ENCODE measurements at regions not wholly inside any gene's neighbourhood (a gene's known extent, or its start where the extent isn't known, plus 50 kb on each side); places are given as distances from the start of the nearest gene placed in this dataset.
"Not testable (repeated sequence)": the region's sequence is repeated elsewhere in the genome, so short reads cannot be mapped to it uniquely, and the experiment has no call there.

- peak; percentile 41 for DNase-seq (ENCODE audit: low spot score)
These were observed 133.0 kb downstream of the GPX5 start for GRCh38 chr6:28658475-28659249.

- DNase-seq (ENCODE audit: low spot score) = no peak
These were observed 133.5 kb downstream of the GPX5 start for GRCh38 chr6:28659250-28659566.

- no peak for DNase-seq (ENCODE audit: low spot score)
These were observed 135.5 kb downstream of the GPX5 start for GRCh38 chr6:28661097-28661713.

GRCh38 chr6:28664870-28665396 lies 139.3 kb downstream of the GPX5 start:
- DNase-seq (ENCODE audit: low spot score) = no peak

GRCh38 chr6:28673417-28673786 lies 147.7 kb downstream of the GPX5 start:
- no peak for DNase-seq (ENCODE audit: low spot score)

GRCh38 chr6:28673787-28674671 lies 148.3 kb downstream of the GPX5 start:
- DNase-seq (ENCODE audit: low spot score) = no peak

- DNase-seq (ENCODE audit: low spot score) = no peak
These were observed 149.9 kb downstream of the GPX5 start for GRCh38 chr6:28675600-28675999.

- DNase-seq (ENCODE audit: low spot score) = no peak
These were observed 156.9 kb downstream of the GPX5 start for GRCh38 chr6:28682542-28682941.

- DNase-seq (ENCODE audit: low spot score) = not testable (repeated sequence)
These were observed 157.4 kb downstream of the GPX5 start for GRCh38 chr6:28682956-28683685.

GRCh38 chr6:28683945-28684538 lies 158.4 kb downstream of the GPX5 start:
- peak; percentile 75 for DNase-seq (ENCODE audit: low spot score)

- DNase-seq (ENCODE audit: low spot score) = not testable (repeated sequence)
These were observed 160.3 kb downstream of the GPX5 start for GRCh38 chr6:28685960-28686359.

GRCh38 chr6:28686446-28687027 lies 160.9 kb downstream of the GPX5 start:
- peak; percentile 86 for DNase-seq (ENCODE audit: low spot score)

- DNase-seq (ENCODE audit: low spot score) = not testable (repeated sequence)
These were observed 161.8 kb downstream of the GPX5 start for GRCh38 chr6:28687309-28687981.

GRCh38 chr6:28691991-28692390 lies 166.3 kb downstream of the GPX5 start:
- not testable (repeated sequence) for DNase-seq (ENCODE audit: low spot score)

- DNase-seq (ENCODE audit: low spot score) = no peak
These were observed 167.5 kb downstream of the GPX5 start for GRCh38 chr6:28693033-28693750.

- DNase-seq (ENCODE audit: low spot score) = no peak
These were observed 168.2 kb downstream of the GPX5 start for GRCh38 chr6:28693751-28694443.

- DNase-seq (ENCODE audit: low spot score) = no peak
These were observed 170.0 kb downstream of the GPX5 start for GRCh38 chr6:28695715-28696114.

GRCh38 chr6:28696167-28696566 lies 170.5 kb downstream of the GPX5 start:
- no peak for DNase-seq (ENCODE audit: low spot score)

GRCh38 chr6:28696682-28697081 lies 171.0 kb downstream of the GPX5 start:
- DNase-seq (ENCODE audit: low spot score) = no peak

All from NAMALWA (cell line).